ENCODE measurements at regions not wholly inside any gene's neighbourhood (a gene's known extent, or its start where the extent isn't known, plus 50 kb on each side); places are given as distances from the start of the nearest gene placed in this dataset.

DNA sequence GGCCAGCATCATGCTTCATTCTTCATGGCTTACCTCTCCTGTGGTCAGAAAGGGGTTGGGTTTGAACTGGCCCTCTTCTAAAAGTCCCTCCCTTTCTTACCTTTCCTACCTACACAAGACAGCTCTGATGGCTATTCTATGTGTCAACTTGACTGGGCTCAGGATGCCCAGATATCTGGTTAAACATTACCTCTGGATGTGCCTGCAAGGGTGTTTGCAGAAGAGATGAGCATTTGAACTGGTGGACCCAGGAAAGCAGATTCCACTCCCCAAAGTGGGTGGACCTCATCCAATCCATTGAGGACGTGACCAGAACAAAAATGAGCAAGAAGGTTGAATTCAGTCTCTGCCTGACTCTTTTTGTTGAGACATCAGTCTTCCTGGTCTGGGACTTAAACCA lies 79.0 kb upstream of the TCF7L2 start:
- Histone ChIP-seq H3K9me3 (ENCODE audit: control insufficient read depth, insufficient read depth, low read depth, low read length) (no peaks in the 10 kb centered on the region), H3K4me3 (ENCODE audit: low read depth, low read length) (no peak overlapping the region), H3K36me3 (ENCODE audit: control insufficient read depth in 2 of 2, insufficient read depth in 1 of 2, low read length in 2 of 2) (no peaks in the 10 kb centered on the region), H3K27ac (ENCODE audit: extremely low read depth, low read depth, low read length) (no peak overlapping the region), H3K4me1 (ENCODE audit: control insufficient read depth, insufficient read depth, low read length) (no peaks in the 10 kb centered on the region)
- ChIA-PET CTCF (no interaction called here), POLR2A (no interaction called here)
- no peak for TF ChIP-seq ZNF146 (tag by site-specific recombination; IDR thresholded peaks at IDR 0.05)
- TF ChIP-seq, protein P1, sequence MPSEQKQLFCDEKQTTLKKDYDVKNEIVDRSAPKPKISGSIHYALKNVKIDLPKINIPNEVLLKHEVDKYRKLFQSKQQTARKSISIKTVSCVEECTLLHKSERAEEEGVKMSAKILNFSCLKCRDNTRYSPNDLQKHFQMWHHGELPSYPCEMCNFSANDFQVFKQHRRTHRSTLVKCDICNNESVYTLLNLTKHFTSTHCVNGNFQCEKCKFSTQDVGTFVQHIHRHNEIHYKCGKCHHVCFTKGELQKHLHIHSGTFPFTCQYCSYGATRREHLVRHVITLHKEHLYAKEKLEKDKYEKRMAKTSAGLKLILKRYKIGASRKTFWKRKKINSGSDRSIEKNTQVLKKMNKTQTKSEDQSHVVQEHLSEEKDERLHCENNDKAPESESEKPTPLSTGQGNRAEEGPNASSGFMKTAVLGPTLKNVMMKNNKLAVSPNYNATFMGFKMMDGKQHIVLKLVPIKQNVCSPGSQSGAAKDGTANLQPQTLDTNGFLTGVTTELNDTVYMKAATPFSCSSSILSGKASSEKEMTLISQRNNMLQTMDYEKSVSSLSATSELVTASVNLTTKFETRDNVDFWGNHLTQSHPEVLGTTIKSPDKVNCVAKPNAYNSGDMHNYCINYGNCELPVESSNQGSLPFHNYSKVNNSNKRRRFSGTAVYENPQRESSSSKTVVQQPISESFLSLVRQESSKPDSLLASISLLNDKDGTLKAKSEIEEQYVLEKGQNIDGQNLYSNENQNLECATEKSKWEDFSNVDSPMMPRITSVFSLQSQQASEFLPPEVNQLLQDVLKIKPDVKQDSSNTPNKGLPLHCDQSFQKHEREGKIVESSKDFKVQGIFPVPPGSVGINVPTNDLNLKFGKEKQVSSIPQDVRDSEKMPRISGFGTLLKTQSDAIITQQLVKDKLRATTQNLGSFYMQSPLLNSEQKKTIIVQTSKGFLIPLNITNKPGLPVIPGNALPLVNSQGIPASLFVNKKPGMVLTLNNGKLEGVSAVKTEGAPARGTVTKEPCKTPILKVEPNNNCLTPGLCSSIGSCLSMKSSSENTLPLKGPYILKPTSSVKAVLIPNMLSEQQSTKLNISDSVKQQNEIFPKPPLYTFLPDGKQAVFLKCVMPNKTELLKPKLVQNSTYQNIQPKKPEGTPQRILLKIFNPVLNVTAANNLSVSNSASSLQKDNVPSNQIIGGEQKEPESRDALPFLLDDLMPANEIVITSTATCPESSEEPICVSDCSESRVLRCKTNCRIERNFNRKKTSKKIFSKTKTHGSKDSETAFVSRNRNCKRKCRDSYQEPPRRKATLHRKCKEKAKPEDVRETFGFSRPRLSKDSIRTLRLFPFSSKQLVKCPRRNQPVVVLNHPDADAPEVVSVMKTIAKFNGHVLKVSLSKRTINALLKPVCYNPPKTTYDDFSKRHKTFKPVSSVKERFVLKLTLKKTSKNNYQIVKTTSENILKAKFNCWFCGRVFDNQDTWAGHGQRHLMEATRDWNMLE (tag by site-specific recombination; conservative IDR thresholded peaks at IDR 0.05; ENCODE audit: low read depth): no peak
- TF ChIP-seq MYNN (tag by site-specific recombination; IDR thresholded peaks at IDR 0.05; ENCODE audit: borderline replicate concordance): no peak
- TF ChIP-seq ZNF280D (tag by site-specific recombination; IDR thresholded peaks at IDR 0.05): no peak
- TF ChIP-seq KLF8 (tag by site-specific recombination; IDR thresholded peaks at IDR 0.05): no peak

GRCh38 chr10:112872728-112873127 lies 77.3 kb upstream of the TCF7L2 start:
- H3K27ac ChIP-seq (ENCODE audit: extremely low read depth, low read depth, low read length): no peak overlapping the region
- no peaks in the 10 kb centered on the region for H3K36me3 ChIP-seq (ENCODE audit: control insufficient read depth in 2 of 2, insufficient read depth in 1 of 2, low read length in 2 of 2)
- H3K4me3 ChIP-seq (ENCODE audit: low read depth, low read length): no peak overlapping the region
- no peaks in the 10 kb centered on the region for H3K4me1 ChIP-seq (ENCODE audit: control insufficient read depth, insufficient read depth, low read length)
- ChIA-PET CTCF (no interaction called here), POLR2A (no interaction called here)
- H3K9me3 ChIP-seq (ENCODE audit: control insufficient read depth, insufficient read depth, low read depth, low read length): no peaks in the 10 kb centered on the region
- TF ChIP-seq, protein P2, sequence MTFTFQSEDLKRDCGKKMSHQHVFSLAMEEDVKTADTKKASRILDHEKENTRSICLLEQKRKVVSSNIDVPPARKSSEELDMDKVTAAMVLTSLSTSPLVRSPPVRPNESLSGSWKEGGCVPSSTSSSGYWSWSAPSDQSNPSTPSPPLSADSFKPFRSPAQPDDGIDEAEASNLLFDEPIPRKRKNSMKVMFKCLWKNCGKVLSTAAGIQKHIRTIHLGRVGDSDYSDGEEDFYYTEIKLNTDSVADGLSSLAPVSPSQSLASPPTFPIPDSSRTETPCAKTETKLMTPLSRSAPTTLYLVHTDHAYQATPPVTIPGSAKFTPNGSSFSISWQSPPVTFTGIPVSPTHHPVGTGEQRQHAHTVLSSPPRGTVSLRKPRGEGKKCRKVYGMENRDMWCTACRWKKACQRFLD (tag by site-specific recombination; IDR thresholded peaks at IDR 0.05): no peak
- TF ChIP-seq PBX3 (CRISPR knock-in tag; IDR thresholded peaks at IDR 0.05): no peak
- no peak for TF ChIP-seq ZNF404 (tag by site-specific recombination; IDR thresholded peaks at IDR 0.05)
- TF ChIP-seq, protein P3, sequence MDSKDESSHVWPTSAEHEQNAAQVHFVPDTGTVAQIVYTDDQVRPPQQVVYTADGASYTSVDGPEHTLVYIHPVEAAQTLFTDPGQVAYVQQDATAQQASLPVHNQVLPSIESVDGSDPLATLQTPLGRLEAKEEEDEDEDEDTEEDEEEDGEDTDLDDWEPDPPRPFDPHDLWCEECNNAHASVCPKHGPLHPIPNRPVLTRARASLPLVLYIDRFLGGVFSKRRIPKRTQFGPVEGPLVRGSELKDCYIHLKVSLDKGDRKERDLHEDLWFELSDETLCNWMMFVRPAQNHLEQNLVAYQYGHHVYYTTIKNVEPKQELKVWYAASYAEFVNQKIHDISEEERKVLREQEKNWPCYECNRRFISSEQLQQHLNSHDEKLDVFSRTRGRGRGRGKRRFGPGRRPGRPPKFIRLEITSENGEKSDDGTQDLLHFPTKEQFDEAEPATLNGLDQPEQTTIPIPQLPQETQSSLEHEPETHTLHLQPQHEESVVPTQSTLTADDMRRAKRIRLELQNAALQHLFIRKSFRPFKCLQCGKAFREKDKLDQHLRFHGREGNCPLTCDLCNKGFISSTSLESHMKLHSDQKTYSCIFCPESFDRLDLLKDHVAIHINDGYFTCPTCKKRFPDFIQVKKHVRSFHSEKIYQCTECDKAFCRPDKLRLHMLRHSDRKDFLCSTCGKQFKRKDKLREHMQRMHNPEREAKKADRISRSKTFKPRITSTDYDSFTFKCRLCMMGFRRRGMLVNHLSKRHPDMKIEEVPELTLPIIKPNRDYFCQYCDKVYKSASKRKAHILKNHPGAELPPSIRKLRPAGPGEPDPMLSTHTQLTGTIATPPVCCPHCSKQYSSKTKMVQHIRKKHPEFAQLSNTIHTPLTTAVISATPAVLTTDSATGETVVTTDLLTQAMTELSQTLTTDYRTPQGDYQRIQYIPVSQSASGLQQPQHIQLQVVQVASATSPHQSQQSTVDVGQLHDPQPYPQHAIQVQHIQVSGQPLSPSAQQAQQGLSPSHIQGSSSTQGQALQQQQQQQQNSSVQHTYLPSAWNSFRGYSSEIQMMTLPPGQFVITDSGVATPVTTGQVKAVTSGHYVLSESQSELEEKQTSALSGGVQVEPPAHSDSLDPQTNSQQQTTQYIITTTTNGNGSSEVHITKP (tag by site-specific recombination; IDR thresholded peaks at IDR 0.05): no peak
- no peak for TF ChIP-seq ZNF16 (tag by site-specific recombination; IDR thresholded peaks at IDR 0.05; ENCODE audit: low read depth)
- TF ChIP-seq ZBTB17 (tag by site-specific recombination; IDR thresholded peaks at IDR 0.05): no peak
- TF ChIP-seq ZNF19 (tag by site-specific recombination; IDR thresholded peaks at IDR 0.05; ENCODE audit: low read depth): no peak
- TF ChIP-seq TRIM28 (IDR thresholded peaks at IDR 0.05; ENCODE audit: borderline replicate concordance, low read length): peak; percentile 59; the same call in 1 of the 2 replicates
- TF ChIP-seq ZNF596 (tag by site-specific recombination; IDR thresholded peaks at IDR 0.05): no peak
- TF ChIP-seq, protein P4, sequence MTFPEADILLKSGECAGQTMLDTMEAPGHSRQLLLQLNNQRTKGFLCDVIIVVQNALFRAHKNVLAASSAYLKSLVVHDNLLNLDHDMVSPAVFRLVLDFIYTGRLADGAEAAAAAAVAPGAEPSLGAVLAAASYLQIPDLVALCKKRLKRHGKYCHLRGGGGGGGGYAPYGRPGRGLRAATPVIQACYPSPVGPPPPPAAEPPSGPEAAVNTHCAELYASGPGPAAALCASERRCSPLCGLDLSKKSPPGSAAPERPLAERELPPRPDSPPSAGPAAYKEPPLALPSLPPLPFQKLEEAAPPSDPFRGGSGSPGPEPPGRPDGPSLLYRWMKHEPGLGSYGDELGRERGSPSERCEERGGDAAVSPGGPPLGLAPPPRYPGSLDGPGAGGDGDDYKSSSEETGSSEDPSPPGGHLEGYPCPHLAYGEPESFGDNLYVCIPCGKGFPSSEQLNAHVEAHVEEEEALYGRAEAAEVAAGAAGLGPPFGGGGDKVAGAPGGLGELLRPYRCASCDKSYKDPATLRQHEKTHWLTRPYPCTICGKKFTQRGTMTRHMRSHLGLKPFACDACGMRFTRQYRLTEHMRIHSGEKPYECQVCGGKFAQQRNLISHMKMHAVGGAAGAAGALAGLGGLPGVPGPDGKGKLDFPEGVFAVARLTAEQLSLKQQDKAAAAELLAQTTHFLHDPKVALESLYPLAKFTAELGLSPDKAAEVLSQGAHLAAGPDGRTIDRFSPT (tag by site-specific recombination; IDR thresholded peaks at IDR 0.05): no peak
- peak; percentile 62 for TF ChIP-seq SETDB1 (IDR thresholded peaks at IDR 0.05; ENCODE audit: insufficient read length, low read length)
